Endothelial cell of umbilical vein (primary cell): ENCODE measurements at regions not wholly inside any gene's neighbourhood (a gene's known extent, or its start where the extent isn't known, plus 50 kb on each side); places are given as distances from the start of the nearest gene placed in this dataset.

Experiments
- CTCF ChIP-seq, 2 donors: IDR thresholded peaks; 1 replicate in 1 of 2; 2 replicates in 1 of 2; pipeline ENCODE4 v1.5.1; 2011; ENCODE audit warnings: low read length in 2 of 2, mild to moderate bottlenecking in 2 of 2, moderate library complexity in 2 of 2, control low read depth in 1 of 2, inconsistent platforms in 1 of 2, low read depth in 1 of 2; ENCODE audit not compliant: insufficient read depth in 1 of 2; ENCODE audit errors: extremely low read depth in 1 of 2
- EZH2 ChIP-seq: IDR thresholded peaks from 2 replicates; pipeline ENCODE4 v1.6.1; 2012; ENCODE audit warnings: borderline replicate concordance, low read depth, mild to moderate bottlenecking, moderate library complexity, low read length, inconsistent platforms; ENCODE audit not compliant: severe bottlenecking
- FOS ChIP-seq: IDR thresholded peaks from 2 replicates; pipeline ENCODE4 v1.6.1; 2011; ENCODE audit warnings: mild to moderate bottlenecking, low read length, moderate library complexity, borderline replicate concordance; ENCODE audit not compliant: insufficient read depth
- JUN ChIP-seq: IDR thresholded peaks from 2 replicates; pipeline ENCODE4 v1.6.1; 2011; ENCODE audit warnings: borderline replicate concordance, low read depth; ENCODE audit not compliant: insufficient read length, insufficient read depth
- MYC ChIP-seq: IDR thresholded peaks from one replicate; pipeline ENCODE4 v1.6.1; 2011; ENCODE audit warnings: mild to moderate bottlenecking, low read depth, low read length
- POLR2A ChIP-seq: IDR thresholded peaks from 2 replicates; pipeline ENCODE4 v1.6.1; 2012; ENCODE audit warnings: low read depth, mild to moderate bottlenecking, control low read depth, low read length
- POLR2AphosphoS5 ChIP-seq: IDR thresholded peaks from 2 replicates; pipeline ENCODE4 v1.6.1; 2012; ENCODE audit warnings: low read depth, mild to moderate bottlenecking, control low read depth, low read length, moderate library complexity; ENCODE audit not compliant: insufficient read depth
- TF ChIP-seq, protein P1 (sequence below): IDR thresholded peaks from 2 replicates; pipeline ENCODE4 v1.6.1; 2011; ENCODE audit not compliant: insufficient read depth, insufficient read length

DNA sequence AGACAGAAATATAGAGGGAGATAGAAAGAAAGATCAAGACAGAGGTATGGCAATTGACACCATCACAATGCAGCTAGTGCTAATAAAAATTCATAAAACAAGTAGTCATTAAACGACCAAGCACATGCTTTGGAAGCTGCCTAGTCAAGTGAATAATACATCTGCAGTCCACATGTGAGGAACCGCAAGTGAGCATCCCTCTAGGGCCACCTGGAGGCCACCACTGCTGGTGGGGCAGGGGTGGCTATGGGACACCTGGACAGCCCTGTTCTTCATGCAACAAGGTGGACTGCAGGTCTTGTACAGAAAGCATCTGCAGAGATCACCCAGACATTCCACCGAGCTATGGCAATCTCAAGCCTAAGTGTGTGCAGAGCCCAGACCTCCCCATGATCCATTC is 451.1 kb upstream of the PFKP start:
- TF ChIP-seq POLR2A, result no peak
- no peak for TF ChIP-seq CTCF (IDR thresholded peaks at IDR 0.05; ENCODE audit: extremely low read depth in 1 of 2, insufficient read depth in 1 of 2, low read depth in 1 of 2, low read length in 2 of 2)
- no peak for TF ChIP-seq POLR2AphosphoS5
- no peak for TF ChIP-seq MYC
- no peak for TF ChIP-seq EZH2
- TF ChIP-seq, protein P1, sequence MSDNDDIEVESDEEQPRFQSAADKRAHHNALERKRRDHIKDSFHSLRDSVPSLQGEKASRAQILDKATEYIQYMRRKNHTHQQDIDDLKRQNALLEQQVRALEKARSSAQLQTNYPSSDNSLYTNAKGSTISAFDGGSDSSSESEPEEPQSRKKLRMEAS, result no peak
- no peak for TF ChIP-seq JUN
- no peak for TF ChIP-seq FOS
